ENCODE measurements at regions not wholly inside any gene's neighbourhood (a gene's known extent, or its start where the extent isn't known, plus 50 kb on each side); places are given as distances from the start of the nearest gene placed in this dataset.

DNA sequence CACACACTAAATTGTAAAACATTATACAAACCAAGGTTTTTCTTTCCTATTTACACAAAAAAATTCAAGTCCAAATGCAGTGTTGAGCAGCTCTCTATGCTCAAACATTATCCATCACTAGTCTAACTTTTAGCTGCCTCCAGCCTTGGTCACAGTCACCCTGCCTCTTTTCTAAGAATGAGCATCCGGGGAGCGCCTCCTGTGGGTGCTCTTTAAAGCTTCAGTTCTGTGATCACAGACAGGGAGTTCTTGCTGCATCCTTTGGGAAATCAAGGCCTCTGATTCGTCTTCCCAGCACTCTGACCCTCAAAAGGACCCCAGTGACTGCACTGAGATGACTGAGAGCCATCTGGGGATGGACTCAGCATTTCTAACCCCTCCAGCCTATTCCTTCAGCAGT, 289.6 kb downstream of the SEC61B start:
- no peak for TF ChIP-seq EZH2 (IDR thresholded peaks at IDR 0.05; ENCODE audit: insufficient read depth, poor library complexity, severe bottlenecking)
- TF ChIP-seq EZH2phosphoT487 (IDR thresholded peaks at IDR 0.05; ENCODE audit: insufficient read depth, low read depth), result no peak
